ENCODE measurements at regions not wholly inside any gene's neighbourhood (a gene's known extent, or its start where the extent isn't known, plus 50 kb on each side); places are given as distances from the start of the nearest gene placed in this dataset.

DNA sequence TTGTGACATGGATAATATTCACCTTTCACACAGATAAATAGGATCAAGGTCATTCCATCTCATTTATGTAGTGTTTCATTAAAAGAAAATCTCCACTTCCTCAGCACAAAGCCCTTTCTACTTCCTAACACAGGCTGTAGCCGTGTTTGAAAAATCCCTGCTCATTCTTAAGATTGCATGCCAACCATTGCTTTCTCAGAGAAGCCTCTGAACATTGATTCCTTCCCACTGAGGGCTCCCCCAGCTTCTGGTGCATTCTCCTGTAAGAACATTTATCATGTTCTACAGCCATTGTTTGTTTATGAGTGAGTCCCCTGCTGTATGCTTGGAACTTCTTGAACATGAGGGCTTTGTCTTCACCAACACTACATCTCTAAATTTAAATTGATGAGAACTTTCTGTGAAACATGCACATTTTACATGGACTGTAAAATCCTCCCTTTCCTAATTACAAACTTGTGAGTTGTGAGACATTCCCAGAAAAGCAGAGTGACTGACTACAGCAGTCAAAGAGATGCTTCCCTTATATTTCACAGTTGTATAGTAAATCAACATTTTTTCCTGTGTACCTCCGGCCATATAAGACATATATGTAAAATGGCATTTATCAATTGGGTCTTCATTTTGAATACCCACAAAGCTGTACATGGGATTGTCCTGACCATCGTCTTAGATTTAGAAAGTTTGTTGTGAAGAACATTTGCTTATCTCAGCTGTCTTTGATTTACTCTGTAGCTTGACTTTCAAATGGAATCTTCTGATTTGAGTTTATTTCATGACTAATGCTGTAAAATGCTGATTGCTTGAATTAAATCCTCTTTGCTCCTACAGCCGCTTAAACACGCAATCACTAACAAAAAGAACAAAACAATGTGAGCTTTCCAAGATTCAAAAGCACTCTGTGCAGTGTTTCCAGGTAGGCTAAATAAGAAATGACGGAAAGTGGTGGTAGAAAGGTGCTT is 600.5 kb upstream of the SLIT2 start:
- no peaks in the 10 kb centered on the region for H3K27me3 ChIP-seq
- WGBS, 5 donors: 70 to 75% (median 72%) methylated on average over 6 of the region's 6 CpGs
- no peaks in the 10 kb centered on the region for H3K4me1 ChIP-seq
- H3K27ac ChIP-seq: no peak overlapping the region
- intact Hi-C loops (cut with DNase I; ENCODE audit: low total_unique reads): no loop called here
- H3K36me3 ChIP-seq: no peaks in the 10 kb centered on the region
- TF ChIP-seq, protein P1, sequence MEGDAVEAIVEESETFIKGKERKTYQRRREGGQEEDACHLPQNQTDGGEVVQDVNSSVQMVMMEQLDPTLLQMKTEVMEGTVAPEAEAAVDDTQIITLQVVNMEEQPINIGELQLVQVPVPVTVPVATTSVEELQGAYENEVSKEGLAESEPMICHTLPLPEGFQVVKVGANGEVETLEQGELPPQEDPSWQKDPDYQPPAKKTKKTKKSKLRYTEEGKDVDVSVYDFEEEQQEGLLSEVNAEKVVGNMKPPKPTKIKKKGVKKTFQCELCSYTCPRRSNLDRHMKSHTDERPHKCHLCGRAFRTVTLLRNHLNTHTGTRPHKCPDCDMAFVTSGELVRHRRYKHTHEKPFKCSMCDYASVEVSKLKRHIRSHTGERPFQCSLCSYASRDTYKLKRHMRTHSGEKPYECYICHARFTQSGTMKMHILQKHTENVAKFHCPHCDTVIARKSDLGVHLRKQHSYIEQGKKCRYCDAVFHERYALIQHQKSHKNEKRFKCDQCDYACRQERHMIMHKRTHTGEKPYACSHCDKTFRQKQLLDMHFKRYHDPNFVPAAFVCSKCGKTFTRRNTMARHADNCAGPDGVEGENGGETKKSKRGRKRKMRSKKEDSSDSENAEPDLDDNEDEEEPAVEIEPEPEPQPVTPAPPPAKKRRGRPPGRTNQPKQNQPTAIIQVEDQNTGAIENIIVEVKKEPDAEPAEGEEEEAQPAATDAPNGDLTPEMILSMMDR (IDR thresholded peaks at IDR 0.05): no peak
- no peak for TF ChIP-seq POLR2A (IDR thresholded peaks at IDR 0.05)
- no peak for TF ChIP-seq POLR2AphosphoS5 (IDR thresholded peaks at IDR 0.05)
- TF ChIP-seq EP300 (IDR thresholded peaks at IDR 0.05): no peak
- H3K4me3 ChIP-seq: no peak overlapping the region
- H3K9me3 ChIP-seq: no peaks in the 10 kb centered on the region
- no peak for DNase-seq

DNA sequence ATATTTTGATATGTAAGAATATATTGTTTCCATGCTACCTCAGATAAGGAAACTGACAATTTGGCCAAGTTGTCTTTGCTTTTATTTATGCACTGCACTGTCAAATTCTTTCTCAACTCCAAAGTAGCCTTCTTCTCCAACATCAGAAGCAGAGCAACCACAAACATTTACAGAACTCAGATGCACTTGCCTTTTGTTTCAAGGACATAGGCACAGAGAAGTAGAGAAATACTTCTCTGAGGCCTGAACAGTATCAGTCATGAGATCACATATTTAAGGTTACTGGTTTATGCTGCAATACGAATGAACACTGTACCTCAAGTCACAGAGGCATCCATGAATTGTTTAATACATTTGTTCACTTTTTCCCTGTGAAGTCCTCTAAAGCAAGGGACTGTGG is 606.1 kb upstream of the SLIT2 start:
- 57 to 78% (median 75%) methylated on average over 1 of the region's 1 CpG for WGBS, 5 donors
- H3K27me3 ChIP-seq: no peaks in the 10 kb centered on the region
- intact Hi-C loops (cut with DNase I; ENCODE audit: low total_unique reads): no loop called here
- no peaks in the 10 kb centered on the region for H3K36me3 ChIP-seq
- no peaks in the 10 kb centered on the region for H3K4me1 ChIP-seq
- H3K27ac ChIP-seq: no peak overlapping the region
- H3K9me3 ChIP-seq: peaks cover 0 to 5% (median 0%) of the 10 kb centered on the region in 4 donors
- no peak overlapping the region for H3K4me3 ChIP-seq
- TF ChIP-seq EP300 (IDR thresholded peaks at IDR 0.05): no peak
- TF ChIP-seq, protein P1 (IDR thresholded peaks at IDR 0.05): no peak
- TF ChIP-seq POLR2A (IDR thresholded peaks at IDR 0.05): no peak
- no peak for TF ChIP-seq POLR2AphosphoS5 (IDR thresholded peaks at IDR 0.05)
- DNase-seq: no peak

DNA sequence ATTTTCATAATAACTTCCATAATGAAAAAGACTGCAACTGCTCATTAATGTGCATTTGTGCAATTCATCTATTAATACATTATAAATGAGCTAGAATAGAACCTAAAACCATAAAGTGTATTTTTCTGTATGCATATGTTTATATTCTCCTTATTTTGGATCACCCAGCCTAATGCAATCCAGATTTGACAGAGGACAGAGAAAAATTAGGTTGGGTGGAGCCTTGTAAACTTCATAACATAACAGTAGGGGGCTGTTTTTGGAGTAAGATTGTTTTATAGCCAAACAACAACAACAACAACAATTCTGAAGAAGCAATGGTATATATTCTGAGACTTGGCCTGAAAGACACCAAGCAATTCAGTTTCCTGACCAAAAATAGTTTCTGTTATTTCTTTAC is 615.3 kb upstream of the SLIT2 start:
- Histone ChIP-seq H3K9me3 (peaks cover 0 to 19% (median 5%) of the 10 kb centered on the region in 4 donors), H3K27me3 (no peaks in the 10 kb centered on the region), H3K4me3 (no peak overlapping the region), H3K36me3 (no peaks in the 10 kb centered on the region), H3K27ac (no peak overlapping the region), H3K4me1 (no peaks in the 10 kb centered on the region)
- DNase-seq: no peak
- TF ChIP-seq EP300 (IDR thresholded peaks at IDR 0.05): no peak
- no peak for TF ChIP-seq POLR2AphosphoS5 (IDR thresholded peaks at IDR 0.05)
- no peak for TF ChIP-seq POLR2A (IDR thresholded peaks at IDR 0.05)
- TF ChIP-seq, protein P1 (IDR thresholded peaks at IDR 0.05): no peak
- intact Hi-C loops (cut with DNase I; ENCODE audit: low total_unique reads): no loop called here

DNA sequence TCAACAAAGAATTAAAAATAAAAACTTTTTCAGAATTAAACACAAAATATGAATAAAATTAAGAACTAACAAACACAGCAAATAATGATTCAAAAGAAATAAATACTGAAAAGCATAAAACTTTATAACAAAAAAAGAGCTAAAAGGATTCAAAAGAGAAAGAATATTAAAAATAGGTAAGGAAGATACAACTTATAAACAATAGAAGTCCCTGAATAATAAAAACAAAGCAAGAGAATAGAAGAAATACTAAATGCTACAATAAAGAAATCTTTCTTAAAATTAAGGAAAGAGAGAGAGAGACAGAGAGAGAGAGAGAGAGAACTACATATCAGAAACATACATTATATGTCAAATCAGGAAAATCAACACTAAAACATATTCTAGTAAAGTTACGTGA is 619.9 kb upstream of the SLIT2 start:
- no peaks in the 10 kb centered on the region for H3K4me1 ChIP-seq
- no peaks in the 10 kb centered on the region for H3K27me3 ChIP-seq
- WGBS, 5 donors: 82 to 94% (median 91%) methylated on average over 1 of the region's 1 CpG
- TF ChIP-seq, protein P1 (IDR thresholded peaks at IDR 0.05): no peak
- TF ChIP-seq POLR2A (IDR thresholded peaks at IDR 0.05): no peak
- no peak for TF ChIP-seq EP300 (IDR thresholded peaks at IDR 0.05)
- no peak for TF ChIP-seq POLR2AphosphoS5 (IDR thresholded peaks at IDR 0.05)
- no peak for DNase-seq
- intact Hi-C loops (cut with DNase I; ENCODE audit: low total_unique reads): no loop called here
- H3K9me3 ChIP-seq: peaks cover 0 to 13% (median 5%) of the 10 kb centered on the region in 4 donors
- H3K27ac ChIP-seq: no peak overlapping the region
- H3K4me3 ChIP-seq: no peak overlapping the region
- no peaks in the 10 kb centered on the region for H3K36me3 ChIP-seq
